Epithelial cell of esophagus (primary cell): ENCODE measurements at regions not wholly inside any gene's neighbourhood (a gene's known extent, or its start where the extent isn't known, plus 50 kb on each side); places are given as distances from the start of the nearest gene placed in this dataset.

ENCODE experiments used
- DNase-seq: peaks from one replicate; pipeline ENCODE4 v3.0.0; 2010; ENCODE audit warnings: low read depth
- H3K4me3 ChIP-seq: 2 replicates; pipeline ENCODE4 v1.5.1; 2011; ENCODE audit warnings: mild to moderate bottlenecking, low read length, control low read depth
- TF ChIP-seq, protein P1 (sequence below): IDR thresholded peaks from 2 replicates; pipeline ENCODE4 v1.5.1; 2011; ENCODE audit warnings: low read depth, mild to moderate bottlenecking, low read length, control low read depth, inconsistent platforms; ENCODE audit not compliant: insufficient read depth; ENCODE audit errors: missing control alignments

DNA sequence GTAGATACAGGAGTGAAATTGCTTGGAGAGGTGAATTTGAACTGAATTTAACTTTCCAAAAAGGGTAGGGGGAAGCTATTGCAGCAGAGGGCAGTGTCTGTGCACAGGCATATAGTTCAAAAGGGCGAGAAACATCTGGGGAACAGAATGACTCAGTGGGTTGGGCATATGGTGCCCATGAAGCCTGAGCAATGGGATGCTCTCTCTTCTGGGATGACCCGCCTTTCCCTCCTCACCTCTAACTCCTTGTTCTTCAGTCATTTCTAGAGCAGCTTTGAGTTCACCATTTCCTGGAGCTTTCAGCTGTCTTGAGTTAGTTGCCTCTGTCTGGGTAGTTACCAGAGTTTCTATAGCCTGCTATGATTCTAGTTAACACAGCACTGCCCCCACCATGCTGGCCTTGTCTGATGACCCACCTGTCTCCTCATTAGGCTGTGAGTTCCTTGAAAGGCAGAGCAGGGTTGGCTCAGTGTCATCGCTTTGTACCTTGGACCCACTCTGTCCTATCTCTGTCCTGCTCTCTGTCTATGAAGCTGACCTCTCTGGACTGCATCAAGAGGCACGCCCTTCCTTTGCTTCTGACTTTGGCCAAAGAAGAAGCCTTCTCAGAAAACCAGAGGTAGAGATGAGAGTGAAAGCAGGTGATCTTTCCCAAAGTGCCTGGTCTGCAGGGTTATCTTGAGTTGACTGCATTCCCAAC, 299.6 kb upstream of the KLF4 start:
- TF ChIP-seq, protein P1, sequence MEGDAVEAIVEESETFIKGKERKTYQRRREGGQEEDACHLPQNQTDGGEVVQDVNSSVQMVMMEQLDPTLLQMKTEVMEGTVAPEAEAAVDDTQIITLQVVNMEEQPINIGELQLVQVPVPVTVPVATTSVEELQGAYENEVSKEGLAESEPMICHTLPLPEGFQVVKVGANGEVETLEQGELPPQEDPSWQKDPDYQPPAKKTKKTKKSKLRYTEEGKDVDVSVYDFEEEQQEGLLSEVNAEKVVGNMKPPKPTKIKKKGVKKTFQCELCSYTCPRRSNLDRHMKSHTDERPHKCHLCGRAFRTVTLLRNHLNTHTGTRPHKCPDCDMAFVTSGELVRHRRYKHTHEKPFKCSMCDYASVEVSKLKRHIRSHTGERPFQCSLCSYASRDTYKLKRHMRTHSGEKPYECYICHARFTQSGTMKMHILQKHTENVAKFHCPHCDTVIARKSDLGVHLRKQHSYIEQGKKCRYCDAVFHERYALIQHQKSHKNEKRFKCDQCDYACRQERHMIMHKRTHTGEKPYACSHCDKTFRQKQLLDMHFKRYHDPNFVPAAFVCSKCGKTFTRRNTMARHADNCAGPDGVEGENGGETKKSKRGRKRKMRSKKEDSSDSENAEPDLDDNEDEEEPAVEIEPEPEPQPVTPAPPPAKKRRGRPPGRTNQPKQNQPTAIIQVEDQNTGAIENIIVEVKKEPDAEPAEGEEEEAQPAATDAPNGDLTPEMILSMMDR: no peak
- no peak overlapping the region for H3K4me3 ChIP-seq
- DNase-seq: no peak

DNA sequence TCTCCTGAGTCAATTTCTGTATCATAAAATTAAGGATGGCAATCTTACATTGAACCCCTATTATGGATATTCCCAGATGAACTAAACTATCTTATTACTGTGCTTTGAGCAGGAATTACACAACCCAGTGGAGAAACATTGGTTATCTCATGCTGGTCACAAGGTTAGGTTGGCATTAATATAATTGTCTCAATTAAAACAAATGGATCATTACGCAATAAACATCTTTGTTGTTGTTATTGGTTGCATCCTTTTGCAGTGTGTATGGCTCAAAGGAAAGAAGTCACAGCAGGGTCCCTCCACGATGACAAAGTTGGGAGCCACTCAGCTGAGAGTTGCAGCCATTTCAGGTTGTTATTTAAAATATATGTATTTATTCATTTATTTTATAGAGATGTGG, 297.0 kb upstream of the KLF4 start:
- DNase-seq: no peak
- no peak overlapping the region for H3K4me3 ChIP-seq
- TF ChIP-seq, protein P1: no peak

DNA sequence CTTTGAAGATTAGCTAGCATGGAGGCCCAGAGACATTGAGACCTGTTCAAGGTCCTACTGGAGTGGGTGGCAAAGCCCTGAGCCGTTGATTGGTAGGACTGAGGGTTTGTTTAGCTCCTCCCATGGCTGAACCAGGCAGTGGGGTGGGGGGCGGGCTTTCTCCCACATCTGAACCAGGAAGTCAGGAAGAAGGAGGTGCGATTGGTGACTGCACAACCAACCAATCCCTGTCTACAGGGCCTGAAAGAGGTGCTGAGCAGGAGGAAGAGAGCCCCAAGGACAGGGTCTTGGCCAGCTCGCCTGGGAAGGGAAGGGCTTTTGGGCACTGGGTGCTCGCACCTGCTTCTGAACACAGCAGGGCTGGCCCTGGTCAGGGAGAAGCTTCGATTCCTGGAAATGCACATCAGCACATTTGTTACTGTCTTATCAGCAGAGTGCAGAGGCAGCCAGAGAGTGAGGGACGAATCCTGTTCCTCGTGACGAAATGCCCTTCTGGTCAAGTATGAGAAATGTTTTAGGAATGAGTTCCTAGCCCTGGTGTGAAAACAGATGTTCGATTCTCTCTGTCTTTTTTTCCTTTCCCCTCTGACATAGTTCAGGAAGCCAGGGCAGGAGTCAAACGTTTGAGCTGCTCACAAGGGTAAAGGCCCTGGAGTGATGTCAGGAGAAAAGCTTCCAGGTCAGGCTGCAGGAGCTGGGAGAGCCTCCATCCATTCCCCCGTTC, 294.8 kb upstream of the KLF4 start:
- TF ChIP-seq, protein P1: no peak
- DNase-seq: peak; percentile 17
- no peak overlapping the region for H3K4me3 ChIP-seq

DNA sequence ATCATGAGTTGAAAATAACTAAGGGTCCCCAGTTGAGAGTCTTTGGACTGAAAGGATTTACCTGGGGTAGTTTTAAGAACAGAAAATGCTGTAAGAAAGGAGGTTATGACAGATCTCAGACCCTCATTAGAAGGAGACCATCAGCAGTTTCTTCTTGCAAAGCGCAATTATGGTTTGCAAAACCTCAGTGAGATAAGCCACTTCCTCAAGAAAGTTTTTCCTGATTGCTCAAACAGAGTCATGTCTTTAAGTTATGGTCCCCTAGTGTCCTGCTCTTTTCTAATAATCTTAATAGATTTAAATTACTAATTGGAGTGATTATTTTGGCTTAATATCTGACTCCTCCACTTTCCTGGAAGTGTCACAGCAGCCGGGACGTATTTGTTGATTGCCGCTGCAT, 293.2 kb upstream of the KLF4 start:
- no peak for DNase-seq
- no peak overlapping the region for H3K4me3 ChIP-seq
- TF ChIP-seq, protein P1: no peak

DNA sequence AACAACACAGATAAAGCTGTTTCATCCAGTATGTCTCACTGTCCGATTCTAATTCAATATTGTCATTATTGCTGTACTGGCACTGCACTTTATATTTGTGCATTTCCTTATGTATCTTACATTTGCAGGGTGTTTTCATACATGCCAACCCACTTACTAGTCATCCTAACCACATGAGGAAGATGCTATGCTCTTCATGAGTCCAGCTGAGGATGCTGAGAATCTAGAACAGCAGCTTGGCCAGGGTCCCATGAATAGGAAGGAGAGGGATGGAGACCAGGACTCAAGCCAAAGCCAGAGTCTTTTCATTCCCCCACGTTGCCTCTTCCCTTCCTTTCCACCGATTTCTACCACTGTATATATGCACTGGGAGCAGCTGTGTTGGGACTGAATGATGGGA, 292.8 kb upstream of the KLF4 start:
- no peak overlapping the region for H3K4me3 ChIP-seq
- no peak for DNase-seq
- TF ChIP-seq, protein P1: no peak

DNA sequence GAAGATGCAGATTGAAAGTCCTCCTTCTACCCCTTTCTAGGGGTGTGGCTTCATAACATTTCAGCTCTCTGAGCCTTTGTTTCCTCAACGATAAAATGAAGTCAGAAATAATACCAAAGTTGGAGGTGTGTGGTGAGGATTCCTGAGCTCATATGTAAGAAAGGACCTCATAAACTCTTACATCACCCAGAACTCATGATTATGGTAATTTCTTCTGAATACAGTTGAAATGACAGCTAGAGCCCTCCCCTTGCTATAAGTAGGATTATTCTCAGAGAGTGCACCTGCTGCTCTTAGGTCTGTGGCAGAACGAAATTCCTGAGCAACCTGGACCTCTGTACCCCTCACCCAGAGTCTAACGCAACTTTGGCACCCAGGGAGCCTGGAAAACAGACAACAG, 291.4 kb upstream of the KLF4 start:
- no peak for DNase-seq
- H3K4me3 ChIP-seq: no peak overlapping the region
- TF ChIP-seq, protein P1: no peak
